ENCODE measurements at regions not wholly inside any gene's neighbourhood (a gene's known extent, or its start where the extent isn't known, plus 50 kb on each side); places are given as distances from the start of the nearest gene placed in this dataset.

GRCh38 chr6:79431537-79431933 lies 105.7 kb downstream of the LCA5 start:
- H3K4me3 Mint-ChIP-seq: no peak overlapping the region
- H3K36me3 Mint-ChIP-seq: no peaks in the 10 kb centered on the region
- ATAC-seq (no peak), DNase-seq (no peak)
- H3K27me3 Mint-ChIP-seq: no peaks in the 10 kb centered on the region
- no peak overlapping the region for H3K27ac Mint-ChIP-seq
- no peaks in the 10 kb centered on the region for H3K4me1 Mint-ChIP-seq
- H3K9me3 Mint-ChIP-seq (ENCODE audit: low read depth): no peaks in the 10 kb centered on the region
- CTCF ChIA-PET: no interaction called here

- Mint-ChIP-seq H3K27me3 (no peaks in the 10 kb centered on the region), H3K36me3 (no peaks in the 10 kb centered on the region), H3K4me1 (no peaks in the 10 kb centered on the region), H3K4me3 (no peak overlapping the region), H3K9me3 (ENCODE audit: low read depth) (no peaks in the 10 kb centered on the region), H3K27ac (no peak overlapping the region)
- DNase-seq: no peak
- CTCF ChIA-PET: no interaction called here
- no peak for ATAC-seq
Measured at GRCh38 chr6:79430913-79431536, 106.2 kb downstream of the LCA5 start.

GRCh38 chr6:79427721-79428120 lies 109.5 kb downstream of the LCA5 start:
- Mint-ChIP-seq H3K4me1 (no peaks in the 10 kb centered on the region), H3K9me3 (ENCODE audit: low read depth) (no peaks in the 10 kb centered on the region), H3K27me3 (peaks cover 3% of the 10 kb centered on the region), H3K4me3 (no peak overlapping the region), H3K27ac (no peak overlapping the region), H3K36me3 (no peaks in the 10 kb centered on the region)
- no peak for ATAC-seq
- CTCF ChIA-PET: no interaction called here
- DNase-seq: no peak

GRCh38 chr6:79426625-79427278 lies 110.5 kb downstream of the LCA5 start:
- CTCF ChIA-PET: no interaction called here
- Mint-ChIP-seq H3K36me3 (no peaks in the 10 kb centered on the region), H3K9me3 (ENCODE audit: low read depth) (no peaks in the 10 kb centered on the region), H3K4me1 (no peaks in the 10 kb centered on the region), H3K27ac (no peak overlapping the region), H3K4me3 (no peak overlapping the region), H3K27me3 (peaks cover 8% of the 10 kb centered on the region)
- DNase-seq: no peak
- no peak for ATAC-seq

GRCh38 chr6:79425589-79426311 lies 111.5 kb downstream of the LCA5 start:
- H3K4me1 Mint-ChIP-seq: no peaks in the 10 kb centered on the region
- no peak overlapping the region for H3K4me3 Mint-ChIP-seq
- peaks cover 8% of the 10 kb centered on the region for H3K27me3 Mint-ChIP-seq
- no peak for ATAC-seq
- CTCF ChIA-PET: no interaction called here
- no peaks in the 10 kb centered on the region for H3K36me3 Mint-ChIP-seq
- no peak overlapping the region for H3K27ac Mint-ChIP-seq
- no peaks in the 10 kb centered on the region for H3K9me3 Mint-ChIP-seq (ENCODE audit: low read depth)
- DNase-seq: no peak

DNA sequence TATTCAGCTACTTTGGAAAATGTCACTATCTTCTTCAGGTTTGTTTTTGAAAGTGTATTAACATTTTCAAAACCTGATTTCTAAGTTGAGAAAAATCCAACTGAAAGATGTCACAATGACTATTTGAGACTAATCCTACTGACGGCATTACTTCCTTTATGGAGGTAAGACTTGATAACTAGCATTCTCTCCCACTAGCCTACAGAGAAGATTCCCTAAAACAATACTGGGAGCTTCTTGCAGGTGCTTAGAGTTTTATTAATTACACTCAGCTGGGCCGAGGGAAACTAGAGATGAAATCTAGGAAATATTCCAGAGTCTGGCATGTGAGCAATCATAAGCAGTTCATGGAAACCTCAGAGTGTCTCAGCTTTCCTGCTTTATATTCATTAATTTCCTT lies 114.0 kb downstream of the LCA5 start:
- no peaks in the 10 kb centered on the region for H3K36me3 Mint-ChIP-seq
- no peak overlapping the region for H3K4me3 Mint-ChIP-seq
- ATAC-seq (no peak), DNase-seq (no peak)
- H3K9me3 Mint-ChIP-seq (ENCODE audit: low read depth): no peaks in the 10 kb centered on the region
- no peak overlapping the region for H3K27ac Mint-ChIP-seq
- H3K27me3 Mint-ChIP-seq: peaks cover 8% of the 10 kb centered on the region
- no peaks in the 10 kb centered on the region for H3K4me1 Mint-ChIP-seq
- CTCF ChIA-PET: no interaction called here

DNA sequence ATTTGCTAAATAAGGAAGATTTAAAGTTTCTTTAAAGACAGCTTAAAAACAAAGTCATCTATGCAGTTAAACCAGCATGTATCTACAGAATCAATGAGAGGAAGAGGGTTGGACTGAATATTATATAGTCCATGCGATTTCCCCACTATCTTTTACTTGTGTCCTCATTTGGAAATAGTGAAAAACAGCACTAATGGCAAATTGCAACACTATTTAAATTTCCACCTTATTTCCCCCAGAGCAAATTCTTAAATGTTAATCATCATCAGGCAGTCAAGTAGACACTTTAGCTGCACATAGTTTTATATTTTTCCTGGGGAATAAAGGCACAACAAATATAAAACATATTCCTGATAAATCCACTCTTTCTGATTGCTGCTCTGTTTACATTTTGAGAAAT lies 114.6 kb downstream of the LCA5 start:
- Mint-ChIP-seq H3K4me1 (no peaks in the 10 kb centered on the region), H3K4me3 (no peak overlapping the region), H3K9me3 (ENCODE audit: low read depth) (no peaks in the 10 kb centered on the region), H3K27ac (no peak overlapping the region), H3K36me3 (no peaks in the 10 kb centered on the region), H3K27me3 (peaks cover 8% of the 10 kb centered on the region)
- DNase-seq (no peak), ATAC-seq (no peak)
- CTCF ChIA-PET: no interaction called here

DNA sequence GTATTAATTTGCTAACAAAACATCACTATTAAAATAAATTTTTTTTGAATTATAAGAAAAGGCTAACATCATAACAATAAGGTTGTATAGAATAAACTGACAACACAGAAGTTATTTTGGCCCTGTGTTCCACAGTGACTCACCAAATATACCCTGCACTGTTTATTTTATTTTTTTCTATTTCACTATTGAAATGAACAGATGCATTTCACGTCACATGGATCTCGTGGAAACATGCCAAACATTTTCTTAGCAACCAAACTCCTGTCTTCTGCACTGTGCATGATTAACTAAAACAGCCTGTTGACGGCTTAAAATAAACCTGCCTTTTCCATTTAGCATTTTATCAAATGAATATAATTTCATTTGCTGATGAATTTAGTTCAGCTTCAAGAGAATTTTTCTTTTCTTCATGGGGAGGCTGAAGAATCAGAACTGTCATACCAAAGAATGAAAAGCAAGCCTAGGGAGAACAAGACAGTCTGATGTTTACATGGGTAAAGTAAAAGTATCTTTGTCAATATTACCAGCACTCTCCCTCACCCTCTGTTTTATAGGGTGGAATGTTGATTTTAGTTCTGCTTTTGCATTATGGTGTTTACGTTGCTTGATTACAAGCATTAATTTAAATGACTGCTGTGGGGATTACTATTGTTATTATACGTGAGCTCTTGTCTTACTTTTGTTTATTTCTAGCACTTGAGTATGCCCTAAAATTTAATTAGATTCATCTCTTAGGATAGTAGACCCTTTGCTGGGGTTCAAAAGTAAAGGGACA lies 115.3 kb downstream of the LCA5 start:
- no peaks in the 10 kb centered on the region for H3K4me1 Mint-ChIP-seq
- CTCF ChIA-PET: no interaction called here
- no peaks in the 10 kb centered on the region for H3K36me3 Mint-ChIP-seq
- no peaks in the 10 kb centered on the region for H3K9me3 Mint-ChIP-seq (ENCODE audit: low read depth)
- H3K27ac Mint-ChIP-seq: no peak overlapping the region
- H3K4me3 Mint-ChIP-seq: no peak overlapping the region
- DNase-seq: no peak
- peaks cover 8% of the 10 kb centered on the region for H3K27me3 Mint-ChIP-seq
- ATAC-seq: no peak

GRCh38 chr6:79421001-79421411 lies 116.2 kb downstream of the LCA5 start:
- ATAC-seq: no peak
- H3K4me1 Mint-ChIP-seq: no peaks in the 10 kb centered on the region
- H3K27me3 Mint-ChIP-seq: peaks cover 8% of the 10 kb centered on the region
- no peaks in the 10 kb centered on the region for H3K9me3 Mint-ChIP-seq (ENCODE audit: low read depth)
- CTCF ChIA-PET: no interaction called here
- H3K27ac Mint-ChIP-seq: no peak overlapping the region
- no peak for DNase-seq
- H3K36me3 Mint-ChIP-seq: no peaks in the 10 kb centered on the region
- no peak overlapping the region for H3K4me3 Mint-ChIP-seq

DNA sequence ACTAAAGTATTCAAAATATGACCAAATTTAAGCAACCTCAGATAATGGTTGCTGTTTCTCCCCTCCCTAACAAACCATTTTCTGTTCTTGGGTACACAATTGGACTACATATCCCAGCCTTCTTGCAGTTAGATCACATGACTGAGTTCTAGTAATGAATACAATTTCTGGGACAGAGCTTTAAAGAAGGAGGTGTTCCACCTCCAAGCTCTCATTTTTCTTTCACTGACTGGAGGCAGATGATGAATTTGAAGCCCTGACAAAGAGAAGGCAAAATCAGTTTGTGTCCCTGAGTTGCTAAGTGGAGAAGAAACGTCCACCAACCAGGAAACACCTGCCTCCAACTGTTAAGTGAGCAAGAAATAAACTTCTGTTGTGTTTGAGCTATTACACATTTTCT lies 117.2 kb downstream of the LCA5 start:
- peaks cover 8% of the 10 kb centered on the region for H3K27me3 Mint-ChIP-seq
- no peaks in the 10 kb centered on the region for H3K9me3 Mint-ChIP-seq (ENCODE audit: low read depth)
- H3K4me3 Mint-ChIP-seq: no peak overlapping the region
- CTCF ChIA-PET: no interaction called here
- no peaks in the 10 kb centered on the region for H3K36me3 Mint-ChIP-seq
- no peak overlapping the region for H3K27ac Mint-ChIP-seq
- no peak for ATAC-seq
- DNase-seq: no peak
- H3K4me1 Mint-ChIP-seq: no peaks in the 10 kb centered on the region

- Mint-ChIP-seq H3K36me3 (no peaks in the 10 kb centered on the region), H3K27me3 (peaks cover under 1% of the 10 kb centered on the region), H3K9me3 (ENCODE audit: low read depth) (no peaks in the 10 kb centered on the region), H3K4me1 (no peaks in the 10 kb centered on the region), H3K27ac (no peak overlapping the region), H3K4me3 (no peak overlapping the region)
- no peak for ATAC-seq
- CTCF ChIA-PET: no interaction called here
- DNase-seq: no peak
Measured at GRCh38 chr6:79416931-79417330, 120.3 kb downstream of the LCA5 start.

DNA sequence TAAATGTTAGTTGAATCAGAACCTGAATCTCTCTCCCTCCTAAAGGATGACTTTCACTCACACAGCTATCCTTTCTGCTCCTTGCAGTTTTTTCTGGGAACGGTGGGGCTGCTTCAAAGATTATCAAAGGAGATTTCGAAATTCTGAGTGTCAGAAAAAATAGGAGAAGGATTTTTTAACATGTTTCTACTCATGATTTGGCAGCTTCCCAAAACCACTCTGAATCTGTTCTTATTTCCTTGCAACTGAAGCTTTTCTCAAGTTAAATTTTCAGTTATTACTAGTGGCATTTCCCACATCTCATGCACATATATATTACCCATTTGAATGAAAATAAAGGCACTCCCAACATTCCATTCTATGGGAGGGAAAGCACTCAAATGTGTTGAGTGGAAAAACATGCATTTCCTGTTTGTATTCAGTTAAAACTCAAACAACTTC lies 123.6 kb downstream of the LCA5 start:
- no peaks in the 10 kb centered on the region for H3K27me3 Mint-ChIP-seq
- CTCF ChIA-PET: no interaction called here
- no peak overlapping the region for H3K4me3 Mint-ChIP-seq
- H3K36me3 Mint-ChIP-seq: no peaks in the 10 kb centered on the region
- H3K9me3 Mint-ChIP-seq (ENCODE audit: low read depth): no peaks in the 10 kb centered on the region
- no peak for DNase-seq
- H3K27ac Mint-ChIP-seq: no peak overlapping the region
- H3K4me1 Mint-ChIP-seq: no peaks in the 10 kb centered on the region
- ATAC-seq: no peak

DNA sequence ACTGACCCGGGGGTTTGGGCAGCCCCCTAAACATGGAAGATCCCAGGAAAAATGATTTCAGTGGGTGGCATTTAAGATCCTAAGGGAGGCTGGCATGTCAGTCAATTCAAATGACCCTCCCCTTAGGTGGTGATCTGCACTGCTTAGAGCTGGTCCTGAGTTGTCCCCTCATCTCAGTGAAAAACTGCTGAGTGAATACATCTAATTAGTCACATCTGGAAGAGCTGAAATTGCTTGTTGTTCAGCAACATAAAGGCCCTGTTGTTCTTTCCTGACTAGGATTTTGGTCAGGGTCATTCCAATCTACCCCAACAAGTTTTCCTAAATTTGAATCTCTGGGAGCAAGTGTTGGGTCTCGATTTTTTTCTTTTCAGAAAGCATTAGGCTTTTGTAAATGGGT lies 126.4 kb downstream of the LCA5 start:
- H3K4me1 Mint-ChIP-seq: no peaks in the 10 kb centered on the region
- no peaks in the 10 kb centered on the region for H3K27me3 Mint-ChIP-seq
- no peak overlapping the region for H3K27ac Mint-ChIP-seq
- H3K36me3 Mint-ChIP-seq: no peaks in the 10 kb centered on the region
- CTCF ChIA-PET: no interaction called here
- no peak for DNase-seq
- no peak for ATAC-seq
- no peaks in the 10 kb centered on the region for H3K9me3 Mint-ChIP-seq (ENCODE audit: low read depth)
- no peak overlapping the region for H3K4me3 Mint-ChIP-seq

Measured in activated CD8-positive, alpha-beta memory T cell treated with anti-CD3 and anti-CD28 coated beads, Interleukin-2, amount 10 ng/mL, durations not matched to agents 7 days and 5 days (primary cell).